ENCODE measurements at regions not wholly inside any gene's neighbourhood (a gene's known extent, or its start where the extent isn't known, plus 50 kb on each side); places are given as distances from the start of the nearest gene placed in this dataset.

- BruUV-seq (replicated peaks): no TSS peak
- ChIA-PET CTCF (ENCODE audit: unreplicated experiment) (no interaction called here), POLR2A (no interaction called here)
- Histone ChIP-seq H4K20me1 (ENCODE audit: insufficient read depth, low read length) (no peaks in the 10 kb centered on the region), H3K4me3 (ENCODE audit: low read depth, low read length, poor library complexity, severe bottlenecking) (no peak overlapping the region), H3K79me2 (ENCODE audit: insufficient read depth, low read depth, low read length) (no peaks in the 10 kb centered on the region), H3K36me3 (ENCODE audit: insufficient read depth, low read length) (no peaks in the 10 kb centered on the region), H2AFZ (ENCODE audit: low read length) (no peak overlapping the region), H3K9me2 (ENCODE audit: insufficient read depth, low read length) (no peaks in the 10 kb centered on the region), H3K4me2 (ENCODE audit: low read length) (no peak overlapping the region), H3K27ac (ENCODE audit: low read depth, low read length, poor library complexity, severe bottlenecking) (no peak overlapping the region), H3K4me1 (ENCODE audit: insufficient read depth, low read length, poor library complexity, severe bottlenecking) (no peaks in the 10 kb centered on the region), H3K9me3 (ENCODE audit: low read length) (no peaks in the 10 kb centered on the region)
- intact Hi-C loops (cut with micrococcal nuclease; ENCODE audit: unreplicated experiment): no loop called here
- no peak for TF ChIP-seq EZH2phosphoT487 (IDR thresholded peaks at IDR 0.05; ENCODE audit: borderline replicate concordance, low read depth, low read length)
- TF ChIP-seq, protein P1, sequence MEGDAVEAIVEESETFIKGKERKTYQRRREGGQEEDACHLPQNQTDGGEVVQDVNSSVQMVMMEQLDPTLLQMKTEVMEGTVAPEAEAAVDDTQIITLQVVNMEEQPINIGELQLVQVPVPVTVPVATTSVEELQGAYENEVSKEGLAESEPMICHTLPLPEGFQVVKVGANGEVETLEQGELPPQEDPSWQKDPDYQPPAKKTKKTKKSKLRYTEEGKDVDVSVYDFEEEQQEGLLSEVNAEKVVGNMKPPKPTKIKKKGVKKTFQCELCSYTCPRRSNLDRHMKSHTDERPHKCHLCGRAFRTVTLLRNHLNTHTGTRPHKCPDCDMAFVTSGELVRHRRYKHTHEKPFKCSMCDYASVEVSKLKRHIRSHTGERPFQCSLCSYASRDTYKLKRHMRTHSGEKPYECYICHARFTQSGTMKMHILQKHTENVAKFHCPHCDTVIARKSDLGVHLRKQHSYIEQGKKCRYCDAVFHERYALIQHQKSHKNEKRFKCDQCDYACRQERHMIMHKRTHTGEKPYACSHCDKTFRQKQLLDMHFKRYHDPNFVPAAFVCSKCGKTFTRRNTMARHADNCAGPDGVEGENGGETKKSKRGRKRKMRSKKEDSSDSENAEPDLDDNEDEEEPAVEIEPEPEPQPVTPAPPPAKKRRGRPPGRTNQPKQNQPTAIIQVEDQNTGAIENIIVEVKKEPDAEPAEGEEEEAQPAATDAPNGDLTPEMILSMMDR (conservative IDR thresholded peaks at IDR 0.05; ENCODE audit: low read length): no peak
- no peak for DNase-seq (ENCODE audit: low spot score)
Measured at GRCh38 chr4:158422546-158422945, 99.1 kb upstream of the RXFP1 start.

DNA sequence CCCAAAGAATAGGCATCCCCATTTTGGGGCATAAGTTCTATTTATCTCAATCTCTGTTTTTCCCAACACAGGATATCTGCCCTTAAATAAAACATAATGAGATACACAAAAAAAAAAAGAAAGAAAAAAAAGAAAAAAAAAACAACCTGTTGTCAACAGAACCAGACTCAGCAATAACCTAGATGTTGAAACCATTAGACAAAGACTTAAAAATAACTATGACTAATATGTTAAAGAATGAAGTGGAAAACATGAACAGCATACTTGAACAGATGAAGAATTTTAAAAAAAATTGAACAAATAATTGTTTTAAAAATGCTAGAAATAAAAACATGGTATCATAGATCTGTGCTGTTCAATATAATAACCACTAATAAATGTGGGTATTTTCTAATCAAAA, 93.4 kb upstream of the RXFP1 start:
- DNase-seq (ENCODE audit: low spot score): no peak
- Histone ChIP-seq H4K20me1 (ENCODE audit: insufficient read depth, low read length) (no peaks in the 10 kb centered on the region), H3K27ac (ENCODE audit: low read depth, low read length, poor library complexity, severe bottlenecking) (no peak overlapping the region), H3K4me2 (ENCODE audit: low read length) (no peak overlapping the region), H2AFZ (ENCODE audit: low read length) (no peak overlapping the region), H3K4me3 (ENCODE audit: low read depth, low read length, poor library complexity, severe bottlenecking) (no peak overlapping the region), H3K4me1 (ENCODE audit: insufficient read depth, low read length, poor library complexity, severe bottlenecking) (no peaks in the 10 kb centered on the region), H3K79me2 (ENCODE audit: insufficient read depth, low read depth, low read length) (no peaks in the 10 kb centered on the region), H3K9me3 (ENCODE audit: low read length) (no peaks in the 10 kb centered on the region), H3K36me3 (ENCODE audit: insufficient read depth, low read length) (no peaks in the 10 kb centered on the region), H3K9me2 (ENCODE audit: insufficient read depth, low read length) (no peaks in the 10 kb centered on the region)
- no TSS peak for BruUV-seq (replicated peaks)
- TF ChIP-seq EZH2phosphoT487 (IDR thresholded peaks at IDR 0.05; ENCODE audit: borderline replicate concordance, low read depth, low read length): no peak
- TF ChIP-seq, protein P1 (conservative IDR thresholded peaks at IDR 0.05; ENCODE audit: low read length): no peak
- POLR2A ChIA-PET: no interaction called here
- CTCF ChIA-PET (ENCODE audit: unreplicated experiment): no interaction called here
- intact Hi-C loops (cut with micrococcal nuclease; ENCODE audit: unreplicated experiment): no loop called here

DNA sequence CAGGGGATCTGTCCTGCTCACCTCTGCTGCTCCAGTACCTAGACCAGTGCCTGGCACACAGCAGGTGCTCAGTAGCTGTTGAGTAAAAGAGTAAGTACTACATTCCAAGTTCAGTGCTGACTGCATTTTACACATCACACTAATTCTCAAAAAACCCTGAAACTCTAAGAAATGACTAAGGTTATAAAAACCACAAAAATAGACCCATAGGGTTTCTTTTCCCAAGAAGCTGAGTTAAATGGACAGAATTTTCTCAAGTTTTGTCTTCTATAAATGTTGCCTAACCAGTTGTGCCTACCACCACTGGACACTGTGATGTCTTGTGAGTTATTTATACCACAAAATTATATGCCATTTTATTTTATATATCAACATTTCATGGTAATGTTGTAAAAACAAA, 78.9 kb upstream of the RXFP1 start:
- intact Hi-C loops (cut with micrococcal nuclease; ENCODE audit: unreplicated experiment): no loop called here
- no peak overlapping the region for H3K27ac ChIP-seq (ENCODE audit: low read depth, low read length, poor library complexity, severe bottlenecking)
- H3K36me3 ChIP-seq (ENCODE audit: insufficient read depth, low read length): no peaks in the 10 kb centered on the region
- BruUV-seq (replicated peaks): no TSS peak
- DNase-seq (ENCODE audit: low spot score): no peak
- POLR2A ChIA-PET: no interaction called here
- no peaks in the 10 kb centered on the region for H3K9me2 ChIP-seq (ENCODE audit: insufficient read depth, low read length)
- H3K4me1 ChIP-seq (ENCODE audit: insufficient read depth, low read length, poor library complexity, severe bottlenecking): no peaks in the 10 kb centered on the region
- H3K4me3 ChIP-seq (ENCODE audit: low read depth, low read length, poor library complexity, severe bottlenecking): no peak overlapping the region
- no peaks in the 10 kb centered on the region for H4K20me1 ChIP-seq (ENCODE audit: insufficient read depth, low read length)
- H2AFZ ChIP-seq (ENCODE audit: low read length): no peak overlapping the region
- no peak for TF ChIP-seq EZH2phosphoT487 (IDR thresholded peaks at IDR 0.05; ENCODE audit: borderline replicate concordance, low read depth, low read length)
- TF ChIP-seq, protein P1 (conservative IDR thresholded peaks at IDR 0.05; ENCODE audit: low read length): no peak
- H3K9me3 ChIP-seq (ENCODE audit: low read length): no peaks in the 10 kb centered on the region
- no peak overlapping the region for H3K4me2 ChIP-seq (ENCODE audit: low read length)
- H3K79me2 ChIP-seq (ENCODE audit: insufficient read depth, low read depth, low read length): no peaks in the 10 kb centered on the region
- CTCF ChIA-PET (ENCODE audit: unreplicated experiment): no interaction called here
